Keratinocyte (primary cell): ENCODE measurements at regions not wholly inside any gene's neighbourhood (a gene's known extent, or its start where the extent isn't known, plus 50 kb on each side); places are given as distances from the start of the nearest gene placed in this dataset.

ENCODE experiments used
- DNase-seq: peaks from one replicate; pipeline ENCODE4 v3.0.0-alpha.2; 2011; ENCODE audit warnings: low read depth, missing footprints, low spot score
- FAIRE-seq: peaks from 2 replicates; lab custom pipeline; 2011; peaks lifted over from hg19 to GRCh38; lab: Jason Lieb, UNC
- H2AFZ ChIP-seq: 2 replicates; pipeline ENCODE4 v1.6.0; 2012; ENCODE audit warnings: low read length, control low read depth, inconsistent platforms; ENCODE audit not compliant: control insufficient read depth
- H3K27ac ChIP-seq: 2 replicates; pipeline ENCODE4 v1.5.1; 2011; ENCODE audit warnings: low read length; ENCODE audit not compliant: control insufficient read depth, insufficient read depth
- H3K27me3 ChIP-seq: 3 replicates; pipeline ENCODE4 v1.6.0; 2011; ENCODE audit warnings: low read length; ENCODE audit not compliant: control insufficient read depth, insufficient read depth; ENCODE audit errors: extremely low read depth
- H3K36me3 ChIP-seq, 2 experiments: 2 replicates in 1 of 2; 3 replicates in 1 of 2; pipeline ENCODE4 v1.5.1; 2011; ENCODE audit warnings: low read length in 2 of 2, mild to moderate bottlenecking in 1 of 2; ENCODE audit not compliant: control insufficient read depth in 2 of 2, insufficient read depth in 2 of 2; ENCODE audit errors: extremely low read depth in 1 of 2
- H3K4me1 ChIP-seq: 3 replicates; pipeline ENCODE4 v1.5.1; 2011; ENCODE audit warnings: low read length; ENCODE audit not compliant: control insufficient read depth, insufficient read depth; ENCODE audit errors: extremely low read depth
- H3K4me2 ChIP-seq: 3 replicates; pipeline ENCODE4 v1.6.0; 2011; ENCODE audit warnings: low read depth, low read length; ENCODE audit not compliant: control insufficient read depth, insufficient read depth; ENCODE audit errors: extremely low read depth
- H3K4me3 ChIP-seq, 3 experiments: fragments of 200-600 bp in 1 of 3; sonication (generic) in 1 of 3; 2 replicates in 2 of 3; 3 replicates in 1 of 3; pipeline ENCODE4 v1.5.1; 2011 to 2016; ENCODE audit warnings: low read length in 3 of 3, mild to moderate bottlenecking in 3 of 3, control low read depth in 2 of 3, inconsistent platforms in 1 of 3, low read depth in 1 of 3, mixed read lengths in 1 of 3, mixed run types in 1 of 3, moderate library complexity in 1 of 3; ENCODE audit not compliant: control insufficient read depth in 2 of 3, insufficient read depth in 2 of 3; ENCODE audit errors: extremely low read depth in 1 of 3
- H3K79me2 ChIP-seq: 2 replicates; pipeline ENCODE4 v1.6.0; 2012; ENCODE audit warnings: low read length; ENCODE audit not compliant: control insufficient read depth, insufficient read depth
- H3K9ac ChIP-seq: 3 replicates; pipeline ENCODE4 v1.6.0; 2011; ENCODE audit warnings: low read length; ENCODE audit not compliant: control insufficient read depth, insufficient read depth; ENCODE audit errors: extremely low read depth
- H3K9me1 ChIP-seq: 3 replicates; pipeline ENCODE4 v1.6.0; 2011; ENCODE audit warnings: low read length; ENCODE audit not compliant: control insufficient read depth, insufficient read depth; ENCODE audit errors: extremely low read depth
- H3K9me3 ChIP-seq: 2 replicates; pipeline ENCODE4 v1.5.1; 2012; ENCODE audit warnings: low read depth, low read length; ENCODE audit not compliant: control insufficient read depth
- H4K20me1 ChIP-seq: 3 replicates; pipeline ENCODE4 v1.6.0; 2011; ENCODE audit warnings: low read length; ENCODE audit not compliant: control insufficient read depth, insufficient read depth; ENCODE audit errors: extremely low read depth
- CTCF ChIP-seq, 3 experiments: IDR thresholded peaks in 1 of 3; conservative IDR thresholded peaks in 1 of 3; optimal IDR thresholded peaks in 1 of 3; 2 replicates in 2 of 3; 3 replicates in 1 of 3; pipeline versions ENCODE3 to v1.5.1; 2011; ENCODE audit warnings: low read length in 3 of 3, mild to moderate bottlenecking in 3 of 3, moderate library complexity in 2 of 3, control low read depth in 1 of 3, inconsistent platforms in 1 of 3; ENCODE audit not compliant: insufficient read depth in 2 of 3; ENCODE audit errors: extremely low read depth in 1 of 3
- EZH2 ChIP-seq: IDR thresholded peaks from one replicate; pipeline ENCODE4 v1.6.1; 2012; ENCODE audit warnings: inconsistent platforms, mild to moderate bottlenecking, low read length, moderate library complexity
- dilution Hi-C: fragments of 300-500 bp; cut with MboI; formaldehyde crosslinking; loops from one replicate; pipeline ENCODE4 v1.7.0; 2020; ENCODE audit warnings: low sequenced_read_pairs; ENCODE audit not compliant: extremely low pct_ligation_motif_present

GRCh38 chr18:27549335-27550039 is 364.4 kb upstream of the CHST9 start:
- FAIRE-seq (no peak), DNase-seq (no peak)
- Histone ChIP-seq H3K4me1 (no peaks in the 10 kb centered on the region), H3K9me3 (no peaks in the 10 kb centered on the region), H3K9me1 (no peaks in the 10 kb centered on the region), H4K20me1 (no peaks in the 10 kb centered on the region), H3K4me2 (no peak overlapping the region), H3K4me3 (no peak overlapping the region), H3K27ac (no peak overlapping the region), H3K27me3 (no peaks in the 10 kb centered on the region), H2AFZ (no peak overlapping the region), H3K79me2 (no peaks in the 10 kb centered on the region), H3K36me3 (no peaks in the 10 kb centered on the region), H3K9ac (no peak overlapping the region)
- TF ChIP-seq CTCF (optimal IDR thresholded peaks at IDR 0.05 in 1 of 3, IDR thresholded peaks at IDR 0.05 in 1 of 3, conservative IDR thresholded peaks at IDR 0.05 in 1 of 3; ENCODE audit: extremely low read depth in 1 of 3, insufficient read depth in 2 of 3, low read length in 3 of 3) = no peak
- TF ChIP-seq EZH2 = no peak
- dilution Hi-C loops = no loop called here

- H3K27me3 ChIP-seq = no peaks in the 10 kb centered on the region
- no peaks in the 10 kb centered on the region for H4K20me1 ChIP-seq
- H3K36me3 ChIP-seq = no peaks in the 10 kb centered on the region
- no peaks in the 10 kb centered on the region for H3K79me2 ChIP-seq
- no peaks in the 10 kb centered on the region for H3K4me1 ChIP-seq
- DNase-seq (no peak), FAIRE-seq (no peak)
- H3K9me1 ChIP-seq = no peaks in the 10 kb centered on the region
- H3K9ac ChIP-seq = no peak overlapping the region
- H3K4me3 ChIP-seq = no peak overlapping the region
- H3K9me3 ChIP-seq = no peaks in the 10 kb centered on the region
- dilution Hi-C loops = no loop called here
- H3K4me2 ChIP-seq = no peak overlapping the region
- TF ChIP-seq EZH2 = no peak
- TF ChIP-seq CTCF (optimal IDR thresholded peaks at IDR 0.05 in 1 of 3, IDR thresholded peaks at IDR 0.05 in 1 of 3, conservative IDR thresholded peaks at IDR 0.05 in 1 of 3; ENCODE audit: extremely low read depth in 1 of 3, insufficient read depth in 2 of 3, low read length in 3 of 3) = no peak
- no peak overlapping the region for H3K27ac ChIP-seq
- no peak overlapping the region for H2AFZ ChIP-seq
Measured at GRCh38 chr18:27546991-27547390, 361.9 kb upstream of the CHST9 start.
